ENCODE measurements at regions not wholly inside any gene's neighbourhood (a gene's known extent, or its start where the extent isn't known, plus 50 kb on each side); places are given as distances from the start of the nearest gene placed in this dataset.

GRCh38 chr7:108627476-108628051 is 57.9 kb downstream of the DNAJB9 start:
- TF ChIP-seq CTCF (conservative IDR thresholded peaks at IDR 0.05 in 1 of 2, IDR thresholded peaks at IDR 0.05 in 1 of 2; ENCODE audit: low read depth in 1 of 2, low read length in 2 of 2): no peak
- TF ChIP-seq EZH2 (IDR thresholded peaks at IDR 0.05; ENCODE audit: low read length, missing control alignments): no peak
- Histone ChIP-seq H3K4me1 (ENCODE audit: control insufficient read depth, extremely low read depth, insufficient read depth, low read length) (no peaks in the 10 kb centered on the region), H3K4me2 (ENCODE audit: extremely low read depth, insufficient read depth, low read length) (no peak overlapping the region), H3K79me2 (ENCODE audit: control insufficient read depth, insufficient read depth, low read length) (no peaks in the 10 kb centered on the region), H3K9me3 (ENCODE audit: control insufficient read depth, insufficient read depth, low read depth, low read length) (no peaks in the 10 kb centered on the region), H3K27ac (ENCODE audit: insufficient read depth, low read length) (no peak overlapping the region), H3K4me3 (replicated peaks in 1 of 4; ENCODE audit: control extremely low read depth in 1 of 4, insufficient read depth in 1 of 4, low read depth in 3 of 4, low read length in 4 of 4) (no peak overlapping the region), H3K36me3 (ENCODE audit: control insufficient read depth, insufficient read depth, low read length) (no peaks in the 10 kb centered on the region), H3K9ac (ENCODE audit: insufficient read depth, low read length) (no peak overlapping the region), H4K20me1 (ENCODE audit: control insufficient read depth, extremely low read depth, insufficient read depth, low read length) (no peaks in the 10 kb centered on the region), H2AFZ (ENCODE audit: low read length) (no peak overlapping the region), H3K27me3 (ENCODE audit: control insufficient read depth, insufficient read depth, low read length) (no peaks in the 10 kb centered on the region)
- DNase-seq (ENCODE audit: low read depth in 2 of 2): no peak

- TF ChIP-seq EZH2 (IDR thresholded peaks at IDR 0.05; ENCODE audit: low read length, missing control alignments) (no peak), CTCF (conservative IDR thresholded peaks at IDR 0.05 in 1 of 2, IDR thresholded peaks at IDR 0.05 in 1 of 2; ENCODE audit: low read depth in 1 of 2, low read length in 2 of 2) (no peak)
- Histone ChIP-seq H3K79me2 (ENCODE audit: control insufficient read depth, insufficient read depth, low read length) (no peaks in the 10 kb centered on the region), H3K4me1 (ENCODE audit: control insufficient read depth, extremely low read depth, insufficient read depth, low read length) (no peaks in the 10 kb centered on the region), H2AFZ (ENCODE audit: low read length) (no peak overlapping the region), H3K9me3 (ENCODE audit: control insufficient read depth, insufficient read depth, low read depth, low read length) (no peaks in the 10 kb centered on the region), H3K9ac (ENCODE audit: insufficient read depth, low read length) (no peak overlapping the region), H3K27ac (ENCODE audit: insufficient read depth, low read length) (no peak overlapping the region), H3K4me3 (replicated peaks in 1 of 4; ENCODE audit: control extremely low read depth in 1 of 4, insufficient read depth in 1 of 4, low read depth in 3 of 4, low read length in 4 of 4) (no peak overlapping the region), H3K4me2 (ENCODE audit: extremely low read depth, insufficient read depth, low read length) (no peak overlapping the region), H3K36me3 (ENCODE audit: control insufficient read depth, insufficient read depth, low read length) (no peaks in the 10 kb centered on the region), H3K27me3 (ENCODE audit: control insufficient read depth, insufficient read depth, low read length) (no peaks in the 10 kb centered on the region), H4K20me1 (ENCODE audit: control insufficient read depth, extremely low read depth, insufficient read depth, low read length) (no peaks in the 10 kb centered on the region)
- DNase-seq (ENCODE audit: low read depth in 2 of 2): no peak
Measured at GRCh38 chr7:108628678-108629077, 59.0 kb downstream of the DNAJB9 start.

GRCh38 chr7:108629651-108630400 is 60.2 kb downstream of the DNAJB9 start:
- H3K36me3 ChIP-seq (ENCODE audit: control insufficient read depth, insufficient read depth, low read length): no peaks in the 10 kb centered on the region
- no peaks in the 10 kb centered on the region for H4K20me1 ChIP-seq (ENCODE audit: control insufficient read depth, extremely low read depth, insufficient read depth, low read length)
- TF ChIP-seq CTCF (conservative IDR thresholded peaks at IDR 0.05 in 1 of 2, IDR thresholded peaks at IDR 0.05 in 1 of 2; ENCODE audit: low read depth in 1 of 2, low read length in 2 of 2): no peak
- no peak for TF ChIP-seq EZH2 (IDR thresholded peaks at IDR 0.05; ENCODE audit: low read length, missing control alignments)
- no peak overlapping the region for H3K9ac ChIP-seq (ENCODE audit: insufficient read depth, low read length)
- H3K27me3 ChIP-seq (ENCODE audit: control insufficient read depth, insufficient read depth, low read length): no peaks in the 10 kb centered on the region
- H3K27ac ChIP-seq (ENCODE audit: insufficient read depth, low read length): no peak overlapping the region
- H3K79me2 ChIP-seq (ENCODE audit: control insufficient read depth, insufficient read depth, low read length): no peaks in the 10 kb centered on the region
- no peaks in the 10 kb centered on the region for H3K4me1 ChIP-seq (ENCODE audit: control insufficient read depth, extremely low read depth, insufficient read depth, low read length)
- H3K9me3 ChIP-seq (ENCODE audit: control insufficient read depth, insufficient read depth, low read depth, low read length): no peaks in the 10 kb centered on the region
- DNase-seq (ENCODE audit: low read depth in 2 of 2): peak; percentile 17 to 85
- H3K4me3 ChIP-seq (replicated peaks in 1 of 4; ENCODE audit: control extremely low read depth in 1 of 4, insufficient read depth in 1 of 4, low read depth in 3 of 4, low read length in 4 of 4): no peak overlapping the region
- H2AFZ ChIP-seq (ENCODE audit: low read length): no peak overlapping the region
- no peak overlapping the region for H3K4me2 ChIP-seq (ENCODE audit: extremely low read depth, insufficient read depth, low read length)

Measured in fibroblast of lung (primary cell).